ENCODE measurements at regions not wholly inside any gene's neighbourhood (a gene's known extent, or its start where the extent isn't known, plus 50 kb on each side); places are given as distances from the start of the nearest gene placed in this dataset.

GRCh38 chr6:94184666-94185464 is 765.5 kb upstream of the EPHA7 start:
- no peak overlapping the region for H3K27ac ChIP-seq (ENCODE audit: extremely low read length, insufficient read depth, low read length)
- 30% methylated on average over 2 of the region's 2 CpGs for WGBS (ENCODE audit: low lambda C conversion rate)
- DNase-seq (ENCODE audit: low spot score) (no peak), FAIRE-seq (no peak), ATAC-seq (no peak)
- H3K4me3 ChIP-seq (replicated peaks in 1 of 3; ENCODE audit: insufficient read depth in 1 of 3, low read depth in 2 of 3, low read length in 3 of 3), result no peak overlapping the region
- in situ Hi-C loops (cut with HindIII; ENCODE audit: extremely low pct_ligation_motif_present, low pct_unique_long_range_greater_than_20kb) (no loop called here), intact Hi-C loops (cut with micrococcal nuclease; ENCODE audit: unreplicated experiment) (no loop called here)
- 0 out of 2 replicates have a peak, but pooled peaks cover 5% of the 10 kb centered on the region for H3K9me3 ChIP-seq (ENCODE audit: low read length)
- H2AFZ ChIP-seq (ENCODE audit: low read length), result no peak overlapping the region
- no peaks in the 10 kb centered on the region for H3K4me1 ChIP-seq (ENCODE audit: insufficient read depth, low read length)
- H3K79me2 ChIP-seq (ENCODE audit: insufficient read depth, low read length), result no peaks in the 10 kb centered on the region
- H3K4me2 ChIP-seq (ENCODE audit: low read depth, low read length), result no peak overlapping the region
- ChIA-PET CTCF (ENCODE audit: low intra/inter-chr PET ratio, low total read pairs) (no interaction called here), POLR2A (no interaction called here)
- no peaks in the 10 kb centered on the region for H4K20me1 ChIP-seq (ENCODE audit: insufficient read depth, low read length)
- H3K36me3 ChIP-seq (replicated peaks in 1 of 2; ENCODE audit: control insufficient read depth in 1 of 2, insufficient read depth in 2 of 2, low read length in 2 of 2), result no peaks in the 10 kb centered on the region
- TF ChIP-seq STAG1 (CRISPR knock-in tag; IDR thresholded peaks at IDR 0.05) (no peak), SCMH1 (CRISPR knock-in tag; IDR thresholded peaks at IDR 0.05; ENCODE audit: borderline replicate concordance) (no peak), ZNF556 (CRISPR knock-in tag; IDR thresholded peaks at IDR 0.05; ENCODE audit: borderline replicate concordance) (no peak), ZNF709 (CRISPR knock-in tag; IDR thresholded peaks at IDR 0.05) (no peak), RFX1 (IDR thresholded peaks at IDR 0.05) (no peak)
- no peak overlapping the region for H3K9ac ChIP-seq (ENCODE audit: insufficient read depth, low read depth, low read length)
- H3K27me3 ChIP-seq (ENCODE audit: control insufficient read depth in 1 of 2, insufficient read depth in 2 of 2, low read length in 2 of 2), result no peaks in the 10 kb centered on the region
- no TSS peak for BruUV-seq (replicated peaks)

- intact Hi-C loops (cut with micrococcal nuclease; ENCODE audit: unreplicated experiment), result no loop called here
- no TSS peak for BruUV-seq (replicated peaks)
- DNase-seq (ENCODE audit: low spot score) (no peak), FAIRE-seq (no peak), ATAC-seq (no peak)
- H3K36me3 ChIP-seq (replicated peaks in 1 of 2; ENCODE audit: control insufficient read depth in 1 of 2, insufficient read depth in 2 of 2, low read length in 2 of 2), result no peaks in the 10 kb centered on the region
- no peaks in the 10 kb centered on the region for H3K27me3 ChIP-seq (ENCODE audit: control insufficient read depth in 1 of 2, insufficient read depth in 2 of 2, low read length in 2 of 2)
- ChIA-PET POLR2A (no interaction called here), CTCF (ENCODE audit: low intra/inter-chr PET ratio, low total read pairs) (no interaction called here)
- in situ Hi-C loops (cut with HindIII; ENCODE audit: extremely low pct_ligation_motif_present, low pct_unique_long_range_greater_than_20kb), result no loop called here
- H4K20me1 ChIP-seq (ENCODE audit: insufficient read depth, low read length), result no peaks in the 10 kb centered on the region
- no peak overlapping the region for H3K9ac ChIP-seq (ENCODE audit: insufficient read depth, low read depth, low read length)
- WGBS (ENCODE audit: low lambda C conversion rate), result 0% methylated on average over 2 of the region's 2 CpGs
- H3K4me2 ChIP-seq (ENCODE audit: low read depth, low read length), result no peak overlapping the region
- no peaks in the 10 kb centered on the region for H3K4me1 ChIP-seq (ENCODE audit: insufficient read depth, low read length)
- no peaks in the 10 kb centered on the region for H3K9me3 ChIP-seq (ENCODE audit: low read length)
- no peak overlapping the region for H2AFZ ChIP-seq (ENCODE audit: low read length)
- TF ChIP-seq NAIF1 (CRISPR knock-in tag; IDR thresholded peaks at IDR 0.05; ENCODE audit: borderline replicate concordance) (no peak), ZNF451 (CRISPR knock-in tag; IDR thresholded peaks at IDR 0.05) (no peak), KLF6 (CRISPR knock-in tag; IDR thresholded peaks at IDR 0.05) (no peak), HDAC2 (CRISPR knock-in tag; IDR thresholded peaks at IDR 0.05) (no peak), TFAP4 (IDR thresholded peaks at IDR 0.05; ENCODE audit: borderline replicate concordance, low read depth) (no peak), JUND (CRISPR knock-in tag; IDR thresholded peaks at IDR 0.05) (no peak), GPBP1L1 (CRISPR knock-in tag; IDR thresholded peaks at IDR 0.05) (no peak), PPARG (CRISPR knock-in tag; conservative IDR thresholded peaks at IDR 0.05) (no peak), CHCHD3 (CRISPR knock-in tag; IDR thresholded peaks at IDR 0.05) (no peak)
- no peak overlapping the region for H3K4me3 ChIP-seq (replicated peaks in 1 of 3; ENCODE audit: insufficient read depth in 1 of 3, low read depth in 2 of 3, low read length in 3 of 3)
- no peaks in the 10 kb centered on the region for H3K79me2 ChIP-seq (ENCODE audit: insufficient read depth, low read length)
- no peak overlapping the region for H3K27ac ChIP-seq (ENCODE audit: extremely low read length, insufficient read depth, low read length)
Observed at GRCh38 chr6:94177429-94177828, 758.1 kb upstream of the EPHA7 start.

Data from HepG2 (cell line).